Heart left ventricle (tissue), 13 donors: ENCODE measurements at regions not wholly inside any gene's neighbourhood (a gene's known extent, or its start where the extent isn't known, plus 50 kb on each side); places are given as distances from the start of the nearest gene placed in this dataset.

Source experiments
- POLR2A ChIP-seq, 2 donors: fragments of 450-650 bp; IDR thresholded peaks; one replicate each; pipeline ENCODE4 v1.6.1; 2017; ENCODE audit warnings: antibody characterized with exemption in 2 of 2, mild to moderate bottlenecking in 2 of 2, moderate library complexity in 2 of 2
- TF ChIP-seq, protein P1 (sequence below), 12 donors: fragments of 200-600 bp; sonication (generic) in 4 of 12; IDR thresholded peaks; one replicate each; pipeline versions ENCODE4 v1.5.0 to v1.8.0; 2018 to 2022; ENCODE audit warnings: antibody characterized with exemption in 12 of 12, mild to moderate bottlenecking in 5 of 12
- donor health status: ischemic (EF 13 %, LVEDD 7.1; RV severe dilation, severe dysfunction).
- donor health status: DM: no; HTN: yes; CAD: no.
- donor health status: DM: no; HTN: no; CAD: no.
- donor health status: ischemic (EF 25% LVEDD 6.9; RV normal size, moderate dysfunction).
- donor health status: ischemic (EF 25% LVEDD 5.7; RV mildly dilated, moderate dysfunction).
- donor health status: ischemic (EF 35%, LVEDD 5.7; RV mildly dilated, moderate dysfunction).
- donor health status: nonischemic (EF 11% LVEDD 7.7; RV severe dilation, severe dysfunction).
- donor health status: DM: yes; HTN: yes; CAD: no.
- donor health status: PGD.
- donor health status: ischemic (EF 29% LVEDD 5.4; RV normal size, mild dysfunction).
- donor health status: nonischemic (EF 23%, LVEDD 6.1; RV moderate dilation, normal function).

- TF ChIP-seq POLR2A (IDR thresholded peaks at IDR 0.05) = no peak
- TF ChIP-seq, protein P1, sequence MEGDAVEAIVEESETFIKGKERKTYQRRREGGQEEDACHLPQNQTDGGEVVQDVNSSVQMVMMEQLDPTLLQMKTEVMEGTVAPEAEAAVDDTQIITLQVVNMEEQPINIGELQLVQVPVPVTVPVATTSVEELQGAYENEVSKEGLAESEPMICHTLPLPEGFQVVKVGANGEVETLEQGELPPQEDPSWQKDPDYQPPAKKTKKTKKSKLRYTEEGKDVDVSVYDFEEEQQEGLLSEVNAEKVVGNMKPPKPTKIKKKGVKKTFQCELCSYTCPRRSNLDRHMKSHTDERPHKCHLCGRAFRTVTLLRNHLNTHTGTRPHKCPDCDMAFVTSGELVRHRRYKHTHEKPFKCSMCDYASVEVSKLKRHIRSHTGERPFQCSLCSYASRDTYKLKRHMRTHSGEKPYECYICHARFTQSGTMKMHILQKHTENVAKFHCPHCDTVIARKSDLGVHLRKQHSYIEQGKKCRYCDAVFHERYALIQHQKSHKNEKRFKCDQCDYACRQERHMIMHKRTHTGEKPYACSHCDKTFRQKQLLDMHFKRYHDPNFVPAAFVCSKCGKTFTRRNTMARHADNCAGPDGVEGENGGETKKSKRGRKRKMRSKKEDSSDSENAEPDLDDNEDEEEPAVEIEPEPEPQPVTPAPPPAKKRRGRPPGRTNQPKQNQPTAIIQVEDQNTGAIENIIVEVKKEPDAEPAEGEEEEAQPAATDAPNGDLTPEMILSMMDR (IDR thresholded peaks at IDR 0.05) = no peak
These were observed 76.0 kb upstream of the GRB10 start for GRCh38 chr7:50858528-50859245.
